BLaER1 (cell line): ENCODE measurements at regions not wholly inside any gene's neighbourhood (a gene's known extent, or its start where the extent isn't known, plus 50 kb on each side); places are given as distances from the start of the nearest gene placed in this dataset.
"Not testable (repeated sequence)": the region's sequence is repeated elsewhere in the genome, so short reads cannot be mapped to it uniquely, and the experiment has no call there.

Experiments used
- H3K27ac ChIP-seq: shearing (Covaris generic); formaldehyde crosslinking; 2 replicates; pipeline ENCODE4 v1.8.1; 2022
- H3K27me3 ChIP-seq: shearing (Covaris generic); formaldehyde crosslinking; 2 replicates; pipeline ENCODE4 v1.8.1; 2022
- H3K36me3 ChIP-seq: shearing (Covaris generic); formaldehyde crosslinking; 2 replicates; pipeline ENCODE4 v1.8.1; 2022
- H3K4me1 ChIP-seq: shearing (Covaris generic); formaldehyde crosslinking; 2 replicates; pipeline ENCODE4 v1.8.1; 2022
- H3K4me2 ChIP-seq: shearing (Covaris generic); formaldehyde crosslinking; 2 replicates; pipeline ENCODE4 v1.8.1; 2022
- H3K4me3 ChIP-seq: shearing (Covaris generic); formaldehyde crosslinking; 2 replicates; pipeline ENCODE4 v1.8.1; 2022
- H3K9ac ChIP-seq: shearing (Covaris generic); formaldehyde crosslinking; 2 replicates; pipeline ENCODE4 v1.8.1; 2022
- H3K9me3 ChIP-seq: shearing (Covaris generic); formaldehyde crosslinking; 2 replicates; pipeline ENCODE4 v1.8.1; 2022
- H4K20me1 ChIP-seq: shearing (Covaris generic); formaldehyde crosslinking; 2 replicates; pipeline ENCODE4 v1.8.1; 2022
- Cebpa-rat ChIP-seq: shearing (Covaris generic); IDR thresholded peaks from 2 replicates; pipeline ENCODE4 v1.8.1; 2022

DNA sequence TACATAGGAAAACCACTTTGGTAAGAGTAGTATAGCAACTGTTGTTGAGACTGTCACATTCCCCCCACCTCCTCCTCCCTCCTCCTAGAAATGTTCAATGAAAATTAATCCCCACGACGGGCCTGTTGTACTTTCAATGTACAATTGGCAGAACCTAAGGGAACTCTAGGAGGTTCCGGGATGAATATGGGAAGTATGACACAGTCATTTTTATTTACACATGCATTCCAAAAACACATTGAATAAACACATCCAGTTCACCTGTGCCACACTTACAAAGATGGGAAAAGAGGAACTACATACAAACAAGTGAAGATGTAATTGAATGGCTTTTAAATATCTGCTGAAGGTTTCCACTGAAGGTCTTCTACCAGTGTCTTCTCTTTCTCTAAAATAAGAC, 144.4 kb upstream of the NBPF11 start:
- Histone ChIP-seq H3K9ac (no peak overlapping the region), H3K27me3 (no peaks in the 10 kb centered on the region), H3K4me3 (no peak overlapping the region), H3K27ac (no peak overlapping the region), H4K20me1 (no peaks in the 10 kb centered on the region), H3K36me3 (no peaks in the 10 kb centered on the region), H3K4me1 (peaks cover 9% of the 10 kb centered on the region; the same call in 1 of the 2 replicates), H3K4me2 (no peak overlapping the region), H3K9me3 (peaks cover 20% of the 10 kb centered on the region)
- no peak for TF ChIP-seq Cebpa-rat

DNA sequence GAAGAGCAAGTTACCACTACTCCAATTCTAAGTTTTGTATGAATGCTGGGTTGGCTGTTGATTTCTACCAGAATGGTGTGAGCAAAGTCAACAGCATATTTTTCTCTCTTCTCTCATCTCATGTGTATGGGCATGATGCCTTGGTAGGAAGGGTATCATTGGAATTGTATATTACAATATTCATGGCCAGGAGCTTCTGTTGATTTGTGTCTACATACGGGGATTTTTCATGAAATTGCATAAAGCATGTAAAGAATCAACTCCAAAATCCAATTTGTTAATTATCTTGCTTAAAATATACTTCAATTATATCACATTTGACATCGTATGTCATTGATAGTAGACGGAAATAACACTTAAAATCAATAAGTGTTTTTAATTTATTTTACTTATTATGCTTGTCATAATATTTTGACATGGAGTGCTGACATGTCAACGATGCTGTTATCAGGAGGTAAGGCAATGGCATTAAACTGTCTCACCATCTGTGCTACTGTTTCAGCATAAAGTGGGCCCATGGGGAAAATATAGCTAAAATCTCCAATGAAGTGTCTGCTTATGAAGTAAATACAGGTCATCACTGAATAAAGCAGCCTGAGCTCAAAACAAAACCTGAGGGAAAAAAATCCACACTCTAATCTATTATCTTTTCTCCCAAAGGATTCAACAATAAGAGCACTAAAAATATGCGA, 142.2 kb upstream of the NBPF11 start:
- Histone ChIP-seq H4K20me1 (no peaks in the 10 kb centered on the region), H3K4me3 (no peak overlapping the region), H3K9ac (no peak overlapping the region), H3K27ac (no peak overlapping the region), H3K4me1 (peaks cover 9% of the 10 kb centered on the region; the same call in 1 of the 2 replicates), H3K36me3 (no peaks in the 10 kb centered on the region), H3K27me3 (no peaks in the 10 kb centered on the region), H3K4me2 (peak overlapping the region; percentile 34; the same call in 1 of the 2 replicates), H3K9me3 (peaks cover 20% of the 10 kb centered on the region)
- TF ChIP-seq Cebpa-rat: no peak

DNA sequence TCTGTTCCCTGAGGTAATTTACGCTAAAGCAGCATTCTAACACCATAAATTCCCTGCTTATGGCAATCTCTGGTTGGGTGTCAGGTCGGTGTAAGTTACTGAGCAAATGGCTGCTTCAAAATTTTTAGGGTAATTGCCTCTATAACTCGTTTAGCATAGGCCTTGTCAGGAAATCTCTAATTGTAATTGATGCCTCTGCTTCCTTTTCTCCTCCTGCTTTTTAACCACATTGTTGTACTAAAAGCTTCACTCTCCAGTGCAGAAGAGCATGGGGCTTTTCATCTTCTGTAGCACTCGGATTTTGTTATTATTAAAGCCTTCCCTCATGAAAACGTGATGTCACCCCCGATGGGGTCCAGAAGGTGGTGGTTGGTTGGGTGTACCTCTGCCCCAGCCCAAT, 141.6 kb upstream of the NBPF11 start:
- Histone ChIP-seq H3K9me3 (peaks cover 22% of the 10 kb centered on the region), H3K4me2 (peak overlapping the region; percentile 34), H3K9ac (no peak overlapping the region), H3K4me3 (no peak overlapping the region), H4K20me1 (no peaks in the 10 kb centered on the region), H3K27me3 (no peaks in the 10 kb centered on the region), H3K27ac (no peak overlapping the region), H3K36me3 (no peaks in the 10 kb centered on the region), H3K4me1 (peaks cover 9% of the 10 kb centered on the region; the same call in 1 of the 2 replicates)
- TF ChIP-seq Cebpa-rat: no peak

GRCh38 chr1:148292915-148293314, 140.8 kb upstream of the NBPF11 start:
- H3K9me3 ChIP-seq: peaks cover 29% of the 10 kb centered on the region
- no peak overlapping the region for H3K9ac ChIP-seq
- H3K27me3 ChIP-seq: no peaks in the 10 kb centered on the region
- H4K20me1 ChIP-seq: no peaks in the 10 kb centered on the region
- H3K4me3 ChIP-seq: no peak overlapping the region
- H3K27ac ChIP-seq: no peak overlapping the region
- H3K4me2 ChIP-seq: no peak overlapping the region
- TF ChIP-seq Cebpa-rat: no peak
- H3K4me1 ChIP-seq: peaks cover 9% of the 10 kb centered on the region; the same call in 1 of the 2 replicates
- no peaks in the 10 kb centered on the region for H3K36me3 ChIP-seq

- no peaks in the 10 kb centered on the region for H3K36me3 ChIP-seq
- no peak overlapping the region for H3K4me2 ChIP-seq
- H3K4me1 ChIP-seq: peaks cover 9% of the 10 kb centered on the region; the same call in 1 of the 2 replicates
- peaks cover 19% of the 10 kb centered on the region for H3K9me3 ChIP-seq
- H3K27me3 ChIP-seq: no peaks in the 10 kb centered on the region
- H3K27ac ChIP-seq: no peak overlapping the region
- TF ChIP-seq Cebpa-rat: no peak
- H3K9ac ChIP-seq: no peak overlapping the region
- no peak overlapping the region for H3K4me3 ChIP-seq
- H4K20me1 ChIP-seq: no peaks in the 10 kb centered on the region
Observed at GRCh38 chr1:148290881-148291280, 138.8 kb upstream of the NBPF11 start.

DNA sequence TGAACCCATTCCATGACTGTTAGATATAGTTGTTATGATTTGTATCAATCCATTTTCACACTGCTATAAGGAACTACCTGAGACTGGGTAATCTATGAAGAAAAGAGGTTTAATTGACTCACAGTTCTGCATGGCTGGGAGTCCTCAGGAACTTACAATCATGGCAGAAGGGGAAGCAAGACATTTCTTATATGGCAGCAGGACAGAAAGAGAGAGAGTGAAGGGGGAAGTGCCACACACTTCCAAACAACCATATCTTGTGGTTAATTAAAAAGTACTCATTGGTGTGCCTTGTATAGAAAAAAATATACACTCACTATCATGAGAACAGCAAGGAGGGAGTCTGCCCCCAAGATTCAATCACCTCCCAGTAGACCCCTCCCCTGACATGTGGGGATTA, 137.6 kb upstream of the NBPF11 start:
- Histone ChIP-seq H3K4me1 (peaks cover 9% of the 10 kb centered on the region; the same call in 1 of the 2 replicates), H3K27me3 (no peaks in the 10 kb centered on the region), H3K9ac (no peak overlapping the region), H3K27ac (no peak overlapping the region), H3K36me3 (no peaks in the 10 kb centered on the region), H3K4me3 (no peak overlapping the region), H3K4me2 (no peak overlapping the region), H3K9me3 (peaks cover 15% of the 10 kb centered on the region), H4K20me1 (no peaks in the 10 kb centered on the region)
- no peak for TF ChIP-seq Cebpa-rat

GRCh38 chr1:148285946-148286345, 133.9 kb upstream of the NBPF11 start:
- H3K27me3 ChIP-seq, H3K4me2 ChIP-seq, H3K4me3 ChIP-seq, H3K4me1 ChIP-seq, H3K27ac ChIP-seq, H4K20me1 ChIP-seq, H3K36me3 ChIP-seq, H3K9ac ChIP-seq: not testable (repeated sequence)
- peaks cover 15% of the 10 kb centered on the region for H3K9me3 ChIP-seq

GRCh38 chr1:148280831-148281572, 128.9 kb upstream of the NBPF11 start:
- Histone ChIP-seq H3K4me2 (peak overlapping the region; percentile 45), H3K4me3 (0 out of 2 replicates have a peak overlapping the region, but pooled peaks have one; percentile 42)
- not testable (repeated sequence) for H3K4me1 ChIP-seq, H3K9me3 ChIP-seq, H3K27ac ChIP-seq, H3K27me3 ChIP-seq, H3K36me3 ChIP-seq, H4K20me1 ChIP-seq, H3K9ac ChIP-seq

GRCh38 chr1:148279002-148279542, 127.0 kb upstream of the NBPF11 start:
- H3K9me3 ChIP-seq, H3K9ac ChIP-seq, H3K4me1 ChIP-seq, H3K27me3 ChIP-seq, H4K20me1 ChIP-seq, H3K36me3 ChIP-seq, H3K27ac ChIP-seq, H3K4me3 ChIP-seq, H3K4me2 ChIP-seq: not testable (repeated sequence)

GRCh38 chr1:148277865-148278279, 125.8 kb upstream of the NBPF11 start:
- H3K27me3 ChIP-seq, H3K36me3 ChIP-seq, H3K4me1 ChIP-seq, H3K4me3 ChIP-seq, H3K9me3 ChIP-seq, H4K20me1 ChIP-seq, H3K9ac ChIP-seq, H3K4me2 ChIP-seq, H3K27ac ChIP-seq: not testable (repeated sequence)

DNA sequence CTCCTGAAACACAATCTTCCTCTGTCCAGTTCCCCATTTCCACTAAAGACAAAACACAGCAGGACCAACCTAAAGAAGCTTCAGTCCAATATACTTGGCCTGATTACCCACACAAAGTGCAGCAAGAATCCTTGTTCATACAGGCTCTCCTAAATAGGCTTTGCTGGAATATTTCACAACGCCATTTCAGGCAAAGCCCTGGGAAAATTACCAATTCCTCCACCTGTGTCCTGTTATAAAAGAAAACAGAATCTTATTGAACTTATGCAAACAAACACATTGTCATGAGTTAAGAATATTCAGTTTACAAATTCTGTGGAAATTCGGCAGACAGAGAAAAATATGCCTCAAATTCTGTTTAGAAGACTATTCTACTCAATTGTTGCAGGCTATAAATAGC, 115.0 kb upstream of the NBPF11 start:
- H3K4me1 ChIP-seq, H4K20me1 ChIP-seq, H3K4me3 ChIP-seq, H3K36me3 ChIP-seq, H3K4me2 ChIP-seq, H3K27ac ChIP-seq, H3K9ac ChIP-seq: not testable (repeated sequence)
- H3K9me3 ChIP-seq: peaks cover 19% of the 10 kb centered on the region
- H3K27me3 ChIP-seq: peaks cover 17% of the 10 kb centered on the region
